ENCODE measurements at regions not wholly inside any gene's neighbourhood (a gene's known extent, or its start where the extent isn't known, plus 50 kb on each side); places are given as distances from the start of the nearest gene placed in this dataset.

DNA sequence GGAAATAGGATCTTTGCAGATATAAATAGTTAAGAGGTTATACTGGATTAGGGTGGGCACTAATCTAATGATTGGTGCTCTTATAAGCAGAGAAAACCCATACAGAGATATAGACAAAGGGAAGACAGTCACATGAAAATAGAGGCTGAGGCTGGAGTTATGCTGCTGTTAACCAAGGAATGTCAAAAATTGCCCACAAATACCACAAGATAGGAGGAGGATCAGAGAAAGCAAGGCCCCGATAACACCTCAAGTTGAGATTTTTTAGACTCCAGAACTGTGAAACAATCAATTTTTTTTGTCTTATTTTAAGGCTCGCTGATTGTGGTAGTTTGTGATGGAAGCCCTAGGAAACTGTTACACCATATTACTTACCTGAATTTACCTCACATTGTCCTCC, 513.2 kb downstream of the COL11A1 start:
- TF ChIP-seq ARNT (IDR thresholded peaks at IDR 0.05) (no peak), ELF4 (IDR thresholded peaks at IDR 0.05) (no peak), FOXK2 (IDR thresholded peaks at IDR 0.05) (no peak), TARDBP (IDR thresholded peaks at IDR 0.05) (no peak), SP1 (IDR thresholded peaks at IDR 0.05) (no peak), LEF1 (IDR thresholded peaks at IDR 0.05; ENCODE audit: borderline replicate concordance) (no peak), NFRKB (IDR thresholded peaks at IDR 0.05) (no peak), FOXM1 (IDR thresholded peaks at IDR 0.05; ENCODE audit: borderline replicate concordance) (no peak), FOXA1 (IDR thresholded peaks at IDR 0.05) (no peak), BHLHE40 (IDR thresholded peaks at IDR 0.05; ENCODE audit: borderline replicate concordance) (no peak), CTBP1 (IDR thresholded peaks at IDR 0.05; ENCODE audit: borderline replicate concordance) (no peak)
- TF ChIP-seq, protein P1, sequence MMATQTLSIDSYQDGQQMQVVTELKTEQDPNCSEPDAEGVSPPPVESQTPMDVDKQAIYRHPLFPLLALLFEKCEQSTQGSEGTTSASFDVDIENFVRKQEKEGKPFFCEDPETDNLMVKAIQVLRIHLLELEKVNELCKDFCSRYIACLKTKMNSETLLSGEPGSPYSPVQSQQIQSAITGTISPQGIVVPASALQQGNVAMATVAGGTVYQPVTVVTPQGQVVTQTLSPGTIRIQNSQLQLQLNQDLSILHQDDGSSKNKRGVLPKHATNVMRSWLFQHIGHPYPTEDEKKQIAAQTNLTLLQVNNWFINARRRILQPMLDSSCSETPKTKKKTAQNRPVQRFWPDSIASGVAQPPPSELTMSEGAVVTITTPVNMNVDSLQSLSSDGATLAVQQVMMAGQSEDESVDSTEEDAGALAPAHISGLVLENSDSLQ (IDR thresholded peaks at IDR 0.05) = no peak

All from HEK293T (cell line).